ENCODE measurements at regions not wholly inside any gene's neighbourhood (a gene's known extent, or its start where the extent isn't known, plus 50 kb on each side); places are given as distances from the start of the nearest gene placed in this dataset.
"Not testable (repeated sequence)": the region's sequence is repeated elsewhere in the genome, so short reads cannot be mapped to it uniquely, and the experiment has no call there.

- H3K36me3 ChIP-seq (ENCODE audit: control insufficient read depth in 5 of 5, insufficient read depth in 5 of 5, low read length in 5 of 5): no peaks in the 10 kb centered on the region
- H3K27me3 ChIP-seq (ENCODE audit: control insufficient read depth in 5 of 5, insufficient read depth in 4 of 5, low read length in 5 of 5): peaks cover 13 to 33% (median 23%) of the 10 kb centered on the region in 5 donors
Measured at GRCh38 chr1:25011275-25011674, 81.2 kb upstream of the RUNX3 start.

GRCh38 chr1:25009671-25010262 lies 79.7 kb upstream of the RUNX3 start:
- H3K27me3 ChIP-seq (ENCODE audit: control insufficient read depth in 5 of 5, insufficient read depth in 4 of 5, low read length in 5 of 5): peaks cover 23 to 33% (median 25%) of the 10 kb centered on the region in 5 donors
- no peaks in the 10 kb centered on the region for H3K36me3 ChIP-seq (ENCODE audit: control insufficient read depth in 5 of 5, insufficient read depth in 5 of 5, low read length in 5 of 5)
- no peak overlapping the region for H3K9ac ChIP-seq (ENCODE audit: low read length in 5 of 5)
- no peak overlapping the region for H3K4me3 ChIP-seq (ENCODE audit: low read depth in 1 of 5, low read length in 5 of 5)
- H3K4me1 ChIP-seq (ENCODE audit: control insufficient read depth in 5 of 5, insufficient read depth in 5 of 5, low read length in 5 of 5): peaks cover 0 to 13% (median 11%) of the 10 kb centered on the region in 5 donors
- H3K9me3 ChIP-seq (ENCODE audit: control insufficient read depth in 5 of 5, low read length in 5 of 5): peaks cover 0 to 4% (median 0%) of the 10 kb centered on the region in 5 donors
- no peak overlapping the region for H3K27ac ChIP-seq (ENCODE audit: low read depth, low read length)

More at GRCh38 chr1:25011275-25011674, 81.2 kb upstream of the RUNX3 start:
- Histone ChIP-seq H3K4me3 (ENCODE audit: low read depth in 1 of 5, low read length in 5 of 5) (no peak overlapping the region), H3K9ac (ENCODE audit: low read length in 5 of 5) (no peak overlapping the region), H3K4me1 (ENCODE audit: control insufficient read depth in 5 of 5, insufficient read depth in 5 of 5, low read length in 5 of 5) (peaks cover 0 to 13% (median 11%) of the 10 kb centered on the region in 5 donors), H3K9me3 (ENCODE audit: control insufficient read depth in 5 of 5, low read length in 5 of 5) (peaks cover 0 to 4% (median 0%) of the 10 kb centered on the region in 5 donors), H3K27ac (ENCODE audit: low read depth, low read length) (no peak overlapping the region)

GRCh38 chr1:25008192-25008485 lies 78.1 kb upstream of the RUNX3 start:
- H3K4me1 ChIP-seq (ENCODE audit: control insufficient read depth in 5 of 5, insufficient read depth in 5 of 5, low read length in 5 of 5): peaks cover 0 to 13% (median 11%) of the 10 kb centered on the region in 5 donors
- H3K36me3 ChIP-seq (ENCODE audit: control insufficient read depth in 5 of 5, insufficient read depth in 5 of 5, low read length in 5 of 5): no peaks in the 10 kb centered on the region
- peaks cover 0 to 4% (median 0%) of the 10 kb centered on the region in 5 donors for H3K9me3 ChIP-seq (ENCODE audit: control insufficient read depth in 5 of 5, low read length in 5 of 5)
- H3K4me3 ChIP-seq (ENCODE audit: low read depth in 1 of 5, low read length in 5 of 5): no peak overlapping the region
- H3K27me3 ChIP-seq (ENCODE audit: control insufficient read depth in 5 of 5, insufficient read depth in 4 of 5, low read length in 5 of 5): peaks cover 17 to 28% (median 24%) of the 10 kb centered on the region in 5 donors
- no peak overlapping the region for H3K9ac ChIP-seq (ENCODE audit: low read length in 5 of 5)
- no peak overlapping the region for H3K27ac ChIP-seq (ENCODE audit: low read depth, low read length)

- not testable (repeated sequence) for H3K36me3 ChIP-seq (ENCODE audit: control insufficient read depth in 5 of 5, insufficient read depth in 5 of 5, low read length in 5 of 5); H3K9me3 ChIP-seq (ENCODE audit: control insufficient read depth in 5 of 5, low read length in 5 of 5)
- peak overlapping the region in 1 of 5 donors; percentile 6 for H3K4me3 ChIP-seq (ENCODE audit: low read depth in 1 of 5, low read length in 5 of 5)
Measured at GRCh38 chr1:25007390-25008191, 77.5 kb upstream of the RUNX3 start.

GRCh38 chr1:25006770-25007169 lies 76.7 kb upstream of the RUNX3 start:
- H3K9me3 ChIP-seq (ENCODE audit: control insufficient read depth in 5 of 5, low read length in 5 of 5): peaks cover 0 to 4% (median 0%) of the 10 kb centered on the region in 5 donors
- H3K36me3 ChIP-seq (ENCODE audit: control insufficient read depth in 5 of 5, insufficient read depth in 5 of 5, low read length in 5 of 5): no peaks in the 10 kb centered on the region
- peaks cover 0 to 13% (median 7%) of the 10 kb centered on the region in 5 donors for H3K4me1 ChIP-seq (ENCODE audit: control insufficient read depth in 5 of 5, insufficient read depth in 5 of 5, low read length in 5 of 5)
- H3K4me3 ChIP-seq (ENCODE audit: low read depth in 1 of 5, low read length in 5 of 5): no peak overlapping the region
- H3K27me3 ChIP-seq (ENCODE audit: control insufficient read depth in 5 of 5, insufficient read depth in 4 of 5, low read length in 5 of 5): peaks cover 17 to 27% (median 21%) of the 10 kb centered on the region in 5 donors
- H3K27ac ChIP-seq (ENCODE audit: low read depth, low read length): no peak overlapping the region
- no peak overlapping the region for H3K9ac ChIP-seq (ENCODE audit: low read length in 5 of 5)

More at GRCh38 chr1:25007390-25008191, 77.5 kb upstream of the RUNX3 start:
- peaks cover 0 to 13% (median 11%) of the 10 kb centered on the region in 5 donors for H3K4me1 ChIP-seq (ENCODE audit: control insufficient read depth in 5 of 5, insufficient read depth in 5 of 5, low read length in 5 of 5)
- H3K27me3 ChIP-seq (ENCODE audit: control insufficient read depth in 5 of 5, insufficient read depth in 4 of 5, low read length in 5 of 5): peaks cover 17 to 27% (median 22%) of the 10 kb centered on the region in 5 donors
- not testable (repeated sequence) for H3K9ac ChIP-seq (ENCODE audit: low read length in 5 of 5); H3K27ac ChIP-seq (ENCODE audit: low read depth, low read length)

- H3K27me3 ChIP-seq (ENCODE audit: control insufficient read depth in 5 of 5, insufficient read depth in 4 of 5, low read length in 5 of 5): peaks cover 14 to 21% (median 17%) of the 10 kb centered on the region in 5 donors
Measured at GRCh38 chr1:25004355-25004754, 74.3 kb upstream of the RUNX3 start.

GRCh38 chr1:25003457-25004190 lies 73.5 kb upstream of the RUNX3 start:
- H3K27ac ChIP-seq (ENCODE audit: low read depth, low read length): no peak overlapping the region
- peaks cover 11 to 16% (median 14%) of the 10 kb centered on the region in 5 donors for H3K27me3 ChIP-seq (ENCODE audit: control insufficient read depth in 5 of 5, insufficient read depth in 4 of 5, low read length in 5 of 5)

More at GRCh38 chr1:25004355-25004754, 74.3 kb upstream of the RUNX3 start:
- Histone ChIP-seq H3K9ac (ENCODE audit: low read length in 5 of 5) (no peak overlapping the region), H3K4me1 (ENCODE audit: control insufficient read depth in 5 of 5, insufficient read depth in 5 of 5, low read length in 5 of 5) (peaks cover 0 to 13% (median 7%) of the 10 kb centered on the region in 5 donors), H3K36me3 (ENCODE audit: control insufficient read depth in 5 of 5, insufficient read depth in 5 of 5, low read length in 5 of 5) (no peaks in the 10 kb centered on the region), H3K9me3 (ENCODE audit: control insufficient read depth in 5 of 5, low read length in 5 of 5) (no peaks in the 10 kb centered on the region), H3K4me3 (ENCODE audit: low read depth in 1 of 5, low read length in 5 of 5) (no peak overlapping the region), H3K27ac (ENCODE audit: low read depth, low read length) (no peak overlapping the region)

GRCh38 chr1:25003000-25003399 lies 72.9 kb upstream of the RUNX3 start:
- Histone ChIP-seq H3K9me3 (ENCODE audit: control insufficient read depth in 5 of 5, low read length in 5 of 5) (no peaks in the 10 kb centered on the region), H3K27me3 (ENCODE audit: control insufficient read depth in 5 of 5, insufficient read depth in 4 of 5, low read length in 5 of 5) (peaks cover 8 to 14% (median 13%) of the 10 kb centered on the region in 5 donors), H3K9ac (ENCODE audit: low read length in 5 of 5) (no peak overlapping the region), H3K4me3 (ENCODE audit: low read depth in 1 of 5, low read length in 5 of 5) (no peak overlapping the region), H3K36me3 (ENCODE audit: control insufficient read depth in 5 of 5, insufficient read depth in 5 of 5, low read length in 5 of 5) (no peaks in the 10 kb centered on the region), H3K27ac (ENCODE audit: low read depth, low read length) (no peak overlapping the region), H3K4me1 (ENCODE audit: control insufficient read depth in 5 of 5, insufficient read depth in 5 of 5, low read length in 5 of 5) (peaks cover 0 to 13% (median 7%) of the 10 kb centered on the region in 5 donors)

More at GRCh38 chr1:25003457-25004190, 73.5 kb upstream of the RUNX3 start:
- Histone ChIP-seq H3K9ac (ENCODE audit: low read length in 5 of 5) (no peak overlapping the region), H3K4me3 (ENCODE audit: low read depth in 1 of 5, low read length in 5 of 5) (no peak overlapping the region), H3K9me3 (ENCODE audit: control insufficient read depth in 5 of 5, low read length in 5 of 5) (no peaks in the 10 kb centered on the region), H3K36me3 (ENCODE audit: control insufficient read depth in 5 of 5, insufficient read depth in 5 of 5, low read length in 5 of 5) (no peaks in the 10 kb centered on the region), H3K4me1 (ENCODE audit: control insufficient read depth in 5 of 5, insufficient read depth in 5 of 5, low read length in 5 of 5) (peaks cover 0 to 13% (median 7%) of the 10 kb centered on the region in 5 donors)

GRCh38 chr1:25001125-25001915 lies 71.2 kb upstream of the RUNX3 start:
- H3K36me3 ChIP-seq (ENCODE audit: control insufficient read depth in 5 of 5, insufficient read depth in 5 of 5, low read length in 5 of 5): no peaks in the 10 kb centered on the region
- H3K4me3 ChIP-seq (ENCODE audit: low read depth in 1 of 5, low read length in 5 of 5): no peak overlapping the region
- H3K9ac ChIP-seq (ENCODE audit: low read length in 5 of 5): no peak overlapping the region
- H3K4me1 ChIP-seq (ENCODE audit: control insufficient read depth in 5 of 5, insufficient read depth in 5 of 5, low read length in 5 of 5): no peaks in the 10 kb centered on the region
- H3K27me3 ChIP-seq (ENCODE audit: control insufficient read depth in 5 of 5, insufficient read depth in 4 of 5, low read length in 5 of 5): peaks cover 3 to 11% (median 3%) of the 10 kb centered on the region in 5 donors
- no peaks in the 10 kb centered on the region for H3K9me3 ChIP-seq (ENCODE audit: control insufficient read depth in 5 of 5, low read length in 5 of 5)
- H3K27ac ChIP-seq (ENCODE audit: low read depth, low read length): no peak overlapping the region

Data from subcutaneous abdominal adipose tissue (tissue), 5 donors.